Fibroblast of lung (primary cell): ENCODE measurements at regions not wholly inside any gene's neighbourhood (a gene's known extent, or its start where the extent isn't known, plus 50 kb on each side); places are given as distances from the start of the nearest gene placed in this dataset.

Experiments used
- DNase-seq, 2 donors: peaks; one replicate each; pipeline versions ENCODE4 v3.0.0 to v3.0.0-alpha.2; 2010; ENCODE audit warnings: low read depth in 2 of 2
- H2AFZ ChIP-seq: 2 replicates; pipeline ENCODE4 v1.5.1; 2012; ENCODE audit warnings: low read length, control low read depth, inconsistent platforms
- H3K27ac ChIP-seq: 2 replicates; pipeline ENCODE4 v1.5.1; 2011; ENCODE audit warnings: low read length, control low read depth; ENCODE audit not compliant: insufficient read depth
- H3K27me3 ChIP-seq: 2 replicates; pipeline ENCODE4 v1.5.1; 2011; ENCODE audit warnings: mild to moderate bottlenecking, low read length; ENCODE audit not compliant: control insufficient read depth, insufficient read depth
- H3K36me3 ChIP-seq: 2 replicates; pipeline ENCODE4 v1.5.1; 2011; ENCODE audit warnings: low read length; ENCODE audit not compliant: control insufficient read depth, insufficient read depth
- H3K4me1 ChIP-seq: 2 replicates; pipeline ENCODE4 v1.5.1; 2011; ENCODE audit warnings: low read length; ENCODE audit not compliant: control insufficient read depth, insufficient read depth; ENCODE audit errors: extremely low read depth
- H3K4me2 ChIP-seq: 2 replicates; pipeline ENCODE4 v1.5.1; 2011; ENCODE audit warnings: low read length, control low read depth; ENCODE audit not compliant: insufficient read depth; ENCODE audit errors: extremely low read depth
- H3K4me3 ChIP-seq, 4 experiments: fragments of 200-600 bp in 1 of 4; sonication (generic) in 1 of 4; replicated peaks in 1 of 4; 2 replicates each; pipeline ENCODE4 v1.5.1; 2011 to 2016; ENCODE audit warnings: low read length in 4 of 4, low read depth in 3 of 4, mild to moderate bottlenecking in 3 of 4, control low read depth in 2 of 4, inconsistent platforms in 1 of 4, mixed read lengths in 1 of 4; ENCODE audit not compliant: insufficient read depth in 1 of 4; ENCODE audit errors: control extremely low read depth in 1 of 4
- H3K79me2 ChIP-seq: 2 replicates; pipeline ENCODE4 v1.5.1; 2012; ENCODE audit warnings: mild to moderate bottlenecking, low read length, inconsistent platforms; ENCODE audit not compliant: control insufficient read depth, insufficient read depth
- H3K9ac ChIP-seq: 2 replicates; pipeline ENCODE4 v1.5.1; 2011; ENCODE audit warnings: mild to moderate bottlenecking, low read length, control low read depth; ENCODE audit not compliant: insufficient read depth
- H3K9me3 ChIP-seq: 2 replicates; pipeline ENCODE4 v1.5.1; 2012; ENCODE audit warnings: low read depth, low read length; ENCODE audit not compliant: control insufficient read depth, insufficient read depth
- H4K20me1 ChIP-seq: 2 replicates; pipeline ENCODE4 v1.5.1; 2011; ENCODE audit warnings: low read length; ENCODE audit not compliant: control insufficient read depth, insufficient read depth; ENCODE audit errors: extremely low read depth
- EZH2 ChIP-seq: IDR thresholded peaks from 2 replicates; pipeline ENCODE4 v1.5.1; 2012; ENCODE audit warnings: low read length, control low read depth, mild to moderate bottlenecking; ENCODE audit errors: missing control alignments
- TF ChIP-seq, protein P1 (sequence below), 2 donors: IDR thresholded peaks in 1 of 2; conservative IDR thresholded peaks in 1 of 2; 1 replicate in 1 of 2; 2 replicates in 1 of 2; pipeline ENCODE4 v1.5.1; 2011 to 2012; ENCODE audit warnings: low read length in 2 of 2, control low read depth in 1 of 2, inconsistent platforms in 1 of 2, low read depth in 1 of 2, mild to moderate bottlenecking in 1 of 2

- H3K27ac ChIP-seq, result no peak overlapping the region
- no peaks in the 10 kb centered on the region for H3K9me3 ChIP-seq
- no peak overlapping the region for H3K4me2 ChIP-seq
- no peaks in the 10 kb centered on the region for H3K79me2 ChIP-seq
- TF ChIP-seq, protein P1, sequence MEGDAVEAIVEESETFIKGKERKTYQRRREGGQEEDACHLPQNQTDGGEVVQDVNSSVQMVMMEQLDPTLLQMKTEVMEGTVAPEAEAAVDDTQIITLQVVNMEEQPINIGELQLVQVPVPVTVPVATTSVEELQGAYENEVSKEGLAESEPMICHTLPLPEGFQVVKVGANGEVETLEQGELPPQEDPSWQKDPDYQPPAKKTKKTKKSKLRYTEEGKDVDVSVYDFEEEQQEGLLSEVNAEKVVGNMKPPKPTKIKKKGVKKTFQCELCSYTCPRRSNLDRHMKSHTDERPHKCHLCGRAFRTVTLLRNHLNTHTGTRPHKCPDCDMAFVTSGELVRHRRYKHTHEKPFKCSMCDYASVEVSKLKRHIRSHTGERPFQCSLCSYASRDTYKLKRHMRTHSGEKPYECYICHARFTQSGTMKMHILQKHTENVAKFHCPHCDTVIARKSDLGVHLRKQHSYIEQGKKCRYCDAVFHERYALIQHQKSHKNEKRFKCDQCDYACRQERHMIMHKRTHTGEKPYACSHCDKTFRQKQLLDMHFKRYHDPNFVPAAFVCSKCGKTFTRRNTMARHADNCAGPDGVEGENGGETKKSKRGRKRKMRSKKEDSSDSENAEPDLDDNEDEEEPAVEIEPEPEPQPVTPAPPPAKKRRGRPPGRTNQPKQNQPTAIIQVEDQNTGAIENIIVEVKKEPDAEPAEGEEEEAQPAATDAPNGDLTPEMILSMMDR (conservative IDR thresholded peaks at IDR 0.05 in 1 of 2, IDR thresholded peaks at IDR 0.05 in 1 of 2; ENCODE audit: low read depth in 1 of 2, low read length in 2 of 2), result no peak
- no peak for TF ChIP-seq EZH2
- no peak overlapping the region for H2AFZ ChIP-seq
- H3K4me1 ChIP-seq, result no peaks in the 10 kb centered on the region
- no peak for DNase-seq
- H3K27me3 ChIP-seq, result no peaks in the 10 kb centered on the region
- no peak overlapping the region for H3K4me3 ChIP-seq
- H4K20me1 ChIP-seq, result no peaks in the 10 kb centered on the region
- no peaks in the 10 kb centered on the region for H3K36me3 ChIP-seq
- H3K9ac ChIP-seq, result no peak overlapping the region
These were observed 712.1 kb downstream of the KCTD16 start for GRCh38 chr5:144882739-144883283.

DNA sequence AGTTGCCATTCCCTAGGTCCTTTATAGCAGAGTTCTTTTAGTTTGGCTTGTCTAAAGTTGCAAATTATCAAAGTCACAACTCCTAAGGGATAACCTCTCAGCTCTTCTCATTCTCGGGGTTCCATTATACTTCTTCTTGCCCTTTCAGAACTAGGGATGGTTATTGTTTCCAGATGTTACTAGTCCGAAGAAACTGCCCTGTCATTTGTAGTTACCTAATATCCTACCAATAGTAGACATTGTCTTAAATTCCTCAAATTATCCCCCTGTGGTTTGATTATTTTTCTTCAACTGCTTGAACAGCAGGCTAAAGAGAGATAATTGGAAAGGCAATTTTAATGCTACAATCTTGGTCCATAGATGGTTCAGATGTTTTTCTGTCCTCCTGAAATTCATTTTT, 709.8 kb downstream of the KCTD16 start:
- no peak overlapping the region for H3K9ac ChIP-seq
- H3K4me1 ChIP-seq, result no peaks in the 10 kb centered on the region
- H2AFZ ChIP-seq, result no peak overlapping the region
- DNase-seq, result no peak
- no peaks in the 10 kb centered on the region for H3K27me3 ChIP-seq
- H4K20me1 ChIP-seq, result no peaks in the 10 kb centered on the region
- H3K79me2 ChIP-seq, result no peaks in the 10 kb centered on the region
- TF ChIP-seq, protein P1 (conservative IDR thresholded peaks at IDR 0.05 in 1 of 2, IDR thresholded peaks at IDR 0.05 in 1 of 2; ENCODE audit: low read depth in 1 of 2, low read length in 2 of 2), result no peak
- TF ChIP-seq EZH2, result no peak
- H3K4me2 ChIP-seq, result no peak overlapping the region
- no peaks in the 10 kb centered on the region for H3K9me3 ChIP-seq
- no peaks in the 10 kb centered on the region for H3K36me3 ChIP-seq
- no peak overlapping the region for H3K27ac ChIP-seq
- no peak overlapping the region for H3K4me3 ChIP-seq

DNA sequence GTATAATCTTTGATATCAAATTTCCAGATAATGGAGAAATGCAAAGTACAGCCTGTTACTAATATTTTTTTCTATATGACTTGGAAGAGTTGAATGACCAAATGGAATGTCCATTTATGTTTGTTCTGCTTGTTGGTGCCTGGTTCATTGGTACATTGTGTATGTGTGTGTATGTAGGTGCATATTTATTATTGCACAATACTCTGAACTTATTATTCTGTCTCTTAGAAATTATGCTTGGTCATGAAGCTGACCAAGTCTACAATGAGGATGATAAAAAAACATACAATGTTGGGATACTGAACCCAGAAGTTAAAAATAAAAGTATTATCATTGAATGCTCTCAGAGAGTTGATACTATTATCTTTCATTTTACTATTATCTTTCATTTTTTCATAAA, 706.3 kb downstream of the KCTD16 start:
- no peak for TF ChIP-seq EZH2
- TF ChIP-seq, protein P1 (conservative IDR thresholded peaks at IDR 0.05 in 1 of 2, IDR thresholded peaks at IDR 0.05 in 1 of 2; ENCODE audit: low read depth in 1 of 2, low read length in 2 of 2), result no peak
- H3K4me1 ChIP-seq, result no peaks in the 10 kb centered on the region
- no peak overlapping the region for H2AFZ ChIP-seq
- H3K4me3 ChIP-seq, result no peak overlapping the region
- H3K4me2 ChIP-seq, result no peak overlapping the region
- H3K36me3 ChIP-seq, result no peaks in the 10 kb centered on the region
- H3K27ac ChIP-seq, result no peak overlapping the region
- no peak for DNase-seq
- no peaks in the 10 kb centered on the region for H4K20me1 ChIP-seq
- no peak overlapping the region for H3K9ac ChIP-seq
- H3K79me2 ChIP-seq, result no peaks in the 10 kb centered on the region
- H3K27me3 ChIP-seq, result no peaks in the 10 kb centered on the region
- H3K9me3 ChIP-seq, result no peaks in the 10 kb centered on the region
